Epithelial cell of proximal tubule (primary cell): ENCODE measurements at regions not wholly inside any gene's neighbourhood (a gene's known extent, or its start where the extent isn't known, plus 50 kb on each side); places are given as distances from the start of the nearest gene placed in this dataset.

ENCODE experiments used
- DNase-seq: peaks from one replicate; pipeline ENCODE4 v3.0.0-alpha.2; 2011; ENCODE audit warnings: low read depth
- H3K4me3 ChIP-seq: 2 replicates; pipeline ENCODE4 v1.5.1; 2011; ENCODE audit warnings: low read depth, mild to moderate bottlenecking, low read length
- CTCF ChIP-seq: conservative IDR thresholded peaks from 2 replicates; pipeline ENCODE4 v1.5.1; 2012; ENCODE audit warnings: low read depth, mild to moderate bottlenecking, low read length

- no peak for TF ChIP-seq CTCF
- no peak for DNase-seq
Observed at GRCh38 chr20:53706008-53706465, 112.4 kb upstream of the ZNF217 start.

GRCh38 chr20:53702617-53703016, 109.0 kb upstream of the ZNF217 start:
- no peak overlapping the region for H3K4me3 ChIP-seq
- TF ChIP-seq CTCF = no peak
- DNase-seq = no peak

More at GRCh38 chr20:53706008-53706465, 112.4 kb upstream of the ZNF217 start:
- no peak overlapping the region for H3K4me3 ChIP-seq

- H3K4me3 ChIP-seq = no peak overlapping the region
- no peak for TF ChIP-seq CTCF
- DNase-seq = no peak
Observed at GRCh38 chr20:53699906-53700305, 106.3 kb upstream of the ZNF217 start.

- no peak overlapping the region for H3K4me3 ChIP-seq
- TF ChIP-seq CTCF = no peak
- DNase-seq = no peak
Observed at GRCh38 chr20:53699085-53699674, 105.5 kb upstream of the ZNF217 start.

GRCh38 chr20:53698371-53698978, 104.8 kb upstream of the ZNF217 start:
- H3K4me3 ChIP-seq = no peak overlapping the region
- TF ChIP-seq CTCF = no peak
- no peak for DNase-seq

- H3K4me3 ChIP-seq = no peak overlapping the region
- TF ChIP-seq CTCF = no peak
- DNase-seq = no peak
Observed at GRCh38 chr20:53695797-53696527, 102.3 kb upstream of the ZNF217 start.
